ENCODE measurements at regions not wholly inside any gene's neighbourhood (a gene's known extent, or its start where the extent isn't known, plus 50 kb on each side); places are given as distances from the start of the nearest gene placed in this dataset.

DNA sequence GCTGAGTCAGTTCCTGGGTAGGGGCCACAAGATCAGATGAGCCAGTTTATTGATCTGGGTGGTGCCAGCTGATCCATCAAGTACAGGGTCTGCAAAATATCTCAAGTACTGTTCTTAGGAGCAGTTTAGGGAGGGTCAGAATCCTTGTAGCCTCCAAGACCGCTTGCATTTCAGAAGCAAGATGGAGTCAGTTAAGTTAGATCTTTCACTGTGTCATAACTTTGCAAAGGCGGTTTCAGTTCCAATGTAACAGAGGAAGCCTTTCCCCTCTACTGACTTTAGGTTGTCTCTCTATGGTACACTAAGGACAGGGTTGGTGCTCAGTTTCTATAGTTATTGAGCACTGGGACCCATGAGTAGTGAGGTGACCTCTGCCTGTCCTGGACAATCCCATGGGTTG is 127.3 kb upstream of the WDR1 start:
- no peaks in the 10 kb centered on the region; the same call in 1 of the 2 replicates for H3K9me3 ChIP-seq (ENCODE audit: control insufficient read depth, insufficient read depth, low read length)
- no peak overlapping the region for H3K27ac ChIP-seq (ENCODE audit: insufficient read depth, low read length)

More for the DNA sequence above, 127.3 kb upstream of the WDR1 start:
- Histone ChIP-seq H2BK20ac (ENCODE audit: low read depth, low read length) (no peak overlapping the region), H3K23ac (ENCODE audit: low read depth, low read length) (no peak overlapping the region), H3K56ac (ENCODE audit: extremely low read depth, insufficient read depth, low read length) (no peak overlapping the region), H2AFZ (replicated peaks; ENCODE audit: low read length, poor library complexity) (no peak overlapping the region), H2BK120ac (ENCODE audit: low read depth, low read length) (no peak overlapping the region), H4K91ac (ENCODE audit: insufficient read depth, low read depth, low read length) (no peak overlapping the region), H2BK5ac (ENCODE audit: low read depth, low read length, poor library complexity, severe bottlenecking) (no peak overlapping the region), H3K4me3 (ENCODE audit: insufficient read depth, low read depth, low read length) (no peak overlapping the region), H3K18ac (ENCODE audit: low read depth, low read length) (no peak overlapping the region), H4K8ac (ENCODE audit: low read depth in 2 of 2, low read length in 2 of 2) (no peak overlapping the region), H2BK15ac (ENCODE audit: low read depth, low read length) (no peak overlapping the region), H3K9ac (ENCODE audit: low read depth, low read length) (no peak overlapping the region), H3K4me2 (ENCODE audit: low read depth, low read length) (no peak overlapping the region), H3K36me3 (ENCODE audit: control insufficient read depth, insufficient read depth, low read length) (no peaks in the 10 kb centered on the region), H3K79me1 (ENCODE audit: low read depth in 1 of 2, low read length in 2 of 2) (no peaks in the 10 kb centered on the region), H3K4me1 (ENCODE audit: control insufficient read depth, insufficient read depth, low read length) (no peaks in the 10 kb centered on the region), H3K9me1 (ENCODE audit: insufficient read depth, low read length) (no peaks in the 10 kb centered on the region), H3K4ac (ENCODE audit: low read depth, low read length) (no peak overlapping the region), H3K27me3 (ENCODE audit: control insufficient read depth, insufficient read depth, low read length) (no peaks in the 10 kb centered on the region), H2AK5ac (ENCODE audit: low read depth, low read length) (no peak overlapping the region), H3K14ac (replicated peaks; ENCODE audit: low read depth, low read length) (no peak overlapping the region), H2AK9ac (replicated peaks; ENCODE audit: low read depth, low read length, poor library complexity) (no peak overlapping the region), H4K20me1 (ENCODE audit: insufficient read depth, low read length) (no peaks in the 10 kb centered on the region), H4K5ac (ENCODE audit: low read depth, low read length) (no peak overlapping the region)
- CTCF ChIA-PET: no interaction called here
- in situ Hi-C loops (cut with MboI; ENCODE audit: low sequenced_read_pairs) (no loop called here), intact Hi-C loops (cut with micrococcal nuclease) (no loop called here), dilution Hi-C loops (cut with HindIII; ENCODE audit: low sequenced_read_pairs, unreplicated experiment) (no loop called here)
- TF ChIP-seq CEBPB (IDR thresholded peaks at IDR 0.05; ENCODE audit: low read depth, low read length) (no peak), RAD21 (IDR thresholded peaks at IDR 0.05; ENCODE audit: low read length) (no peak), MXI1 (IDR thresholded peaks at IDR 0.05; ENCODE audit: borderline replicate concordance, low read depth, low read length) (no peak), BHLHE40 (IDR thresholded peaks at IDR 0.05; ENCODE audit: low read depth, low read length) (no peak), FOS (IDR thresholded peaks at IDR 0.05; ENCODE audit: low read depth, low read length) (no peak), SMC3 (IDR thresholded peaks at IDR 0.05; ENCODE audit: low read depth, low read length) (no peak), POLR2A (IDR thresholded peaks at IDR 0.05; ENCODE audit: low read depth, low read length) (no peak), CHD1 (IDR thresholded peaks at IDR 0.05; ENCODE audit: low read depth, low read length) (no peak), RCOR1 (IDR thresholded peaks at IDR 0.05; ENCODE audit: insufficient replicate concordance, low read length) (no peak), MAZ (IDR thresholded peaks at IDR 0.05; ENCODE audit: borderline replicate concordance, low read depth, low read length) (no peak), MAFK (IDR thresholded peaks at IDR 0.05; ENCODE audit: low read depth, low read length) (no peak), RFX5 (IDR thresholded peaks at IDR 0.05; ENCODE audit: low read depth, low read length) (no peak), USF2 (IDR thresholded peaks at IDR 0.05; ENCODE audit: low read depth, low read length) (no peak), NFE2L2 (IDR thresholded peaks at IDR 0.05; ENCODE audit: low read depth, low read length) (no peak)
- TF ChIP-seq, protein P1, sequence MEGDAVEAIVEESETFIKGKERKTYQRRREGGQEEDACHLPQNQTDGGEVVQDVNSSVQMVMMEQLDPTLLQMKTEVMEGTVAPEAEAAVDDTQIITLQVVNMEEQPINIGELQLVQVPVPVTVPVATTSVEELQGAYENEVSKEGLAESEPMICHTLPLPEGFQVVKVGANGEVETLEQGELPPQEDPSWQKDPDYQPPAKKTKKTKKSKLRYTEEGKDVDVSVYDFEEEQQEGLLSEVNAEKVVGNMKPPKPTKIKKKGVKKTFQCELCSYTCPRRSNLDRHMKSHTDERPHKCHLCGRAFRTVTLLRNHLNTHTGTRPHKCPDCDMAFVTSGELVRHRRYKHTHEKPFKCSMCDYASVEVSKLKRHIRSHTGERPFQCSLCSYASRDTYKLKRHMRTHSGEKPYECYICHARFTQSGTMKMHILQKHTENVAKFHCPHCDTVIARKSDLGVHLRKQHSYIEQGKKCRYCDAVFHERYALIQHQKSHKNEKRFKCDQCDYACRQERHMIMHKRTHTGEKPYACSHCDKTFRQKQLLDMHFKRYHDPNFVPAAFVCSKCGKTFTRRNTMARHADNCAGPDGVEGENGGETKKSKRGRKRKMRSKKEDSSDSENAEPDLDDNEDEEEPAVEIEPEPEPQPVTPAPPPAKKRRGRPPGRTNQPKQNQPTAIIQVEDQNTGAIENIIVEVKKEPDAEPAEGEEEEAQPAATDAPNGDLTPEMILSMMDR (conservative IDR thresholded peaks at IDR 0.05; ENCODE audit: low read depth, low read length): no peak
- TF ChIP-seq, protein P2, sequence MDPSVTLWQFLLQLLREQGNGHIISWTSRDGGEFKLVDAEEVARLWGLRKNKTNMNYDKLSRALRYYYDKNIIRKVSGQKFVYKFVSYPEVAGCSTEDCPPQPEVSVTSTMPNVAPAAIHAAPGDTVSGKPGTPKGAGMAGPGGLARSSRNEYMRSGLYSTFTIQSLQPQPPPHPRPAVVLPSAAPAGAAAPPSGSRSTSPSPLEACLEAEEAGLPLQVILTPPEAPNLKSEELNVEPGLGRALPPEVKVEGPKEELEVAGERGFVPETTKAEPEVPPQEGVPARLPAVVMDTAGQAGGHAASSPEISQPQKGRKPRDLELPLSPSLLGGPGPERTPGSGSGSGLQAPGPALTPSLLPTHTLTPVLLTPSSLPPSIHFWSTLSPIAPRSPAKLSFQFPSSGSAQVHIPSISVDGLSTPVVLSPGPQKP (IDR thresholded peaks at IDR 0.05; ENCODE audit: borderline replicate concordance, low read depth, low read length): no peak
- no CpG with 5 or more reads among the region's 2 CpGs for WGBS, 2 experiments (ENCODE audit: extremely low coverage in 2 of 2, insufficient read length in 1 of 2)
- ATAC-seq (ENCODE audit: low read depth) (no peak), DNase-seq (no peak)
- POLR2A ChIA-PET (ENCODE audit: unreplicated experiment): no interaction called here
- no TSS peak for BruUV-seq (replicated peaks)
